Ureter (tissue), 1 donor: ENCODE measurements at regions not wholly inside any gene's neighbourhood (a gene's known extent, or its start where the extent isn't known, plus 50 kb on each side); places are given as distances from the start of the nearest gene placed in this dataset.
"Not testable (repeated sequence)": the region's sequence is repeated elsewhere in the genome, so short reads cannot be mapped to it uniquely, and the experiment has no call there.

Source experiments
- DNase-seq: peaks from one replicate; pipeline ENCODE4 v3.0.0-alpha.2; 2020; ENCODE audit warnings: low spot score
- donor health status: DM: yes; HTN: yes; CAD: no.

GRCh38 chr2:110335415-110336049 lies 123.2 kb upstream of the MTLN start:
- DNase-seq, result not testable (repeated sequence)

DNA sequence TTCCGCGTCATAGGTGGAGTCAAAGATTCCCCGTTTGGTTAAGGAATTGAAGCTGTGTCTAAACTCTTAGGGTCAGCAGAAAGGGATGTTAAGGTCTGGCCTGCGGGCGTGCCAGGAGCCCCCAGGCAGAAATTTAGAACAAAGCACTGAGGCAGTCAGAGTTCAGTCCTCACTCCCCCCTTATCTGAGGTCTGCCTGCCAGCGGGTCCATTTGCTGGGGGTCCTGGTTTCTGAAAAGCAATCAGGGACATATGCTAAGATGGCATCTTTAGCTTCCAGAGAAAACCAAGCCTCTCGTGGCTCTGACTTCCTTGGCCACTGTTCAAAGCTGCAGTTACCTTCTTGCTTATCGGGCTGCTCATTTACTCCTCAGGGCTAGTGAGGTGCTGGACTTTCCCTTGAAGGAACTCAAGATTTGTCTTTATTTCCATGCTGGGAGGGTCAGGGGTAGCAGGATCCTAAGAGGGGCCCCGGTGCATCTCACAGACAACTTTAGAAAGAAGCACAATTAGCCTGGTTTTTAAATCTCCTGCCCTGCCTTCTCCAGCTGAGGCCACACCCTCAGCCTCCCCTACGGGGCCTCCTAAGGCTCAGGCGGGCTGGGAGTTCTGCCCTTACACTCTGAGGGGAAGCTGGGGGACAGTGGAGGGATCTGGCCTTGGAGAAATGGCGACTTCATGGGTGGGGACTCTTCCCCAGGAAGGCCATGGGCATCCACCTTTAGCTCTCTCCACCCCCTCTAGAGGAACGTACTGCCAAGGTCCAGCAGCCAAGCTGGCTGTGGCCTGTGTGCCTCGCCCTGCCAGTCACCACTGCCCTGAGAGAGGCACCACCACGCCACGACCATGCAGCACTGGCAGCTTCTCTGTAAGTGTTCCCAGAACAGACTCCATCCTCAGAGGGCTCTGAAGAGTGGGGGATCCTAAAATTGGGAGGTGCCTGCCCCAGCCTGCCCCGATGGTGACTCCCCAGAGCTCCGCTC lies 121.1 kb upstream of the MTLN start:
- DNase-seq, result peak; percentile 30

GRCh38 chr2:110331625-110332024 lies 119.3 kb upstream of the MTLN start:
- peak; percentile 8 for DNase-seq

DNA sequence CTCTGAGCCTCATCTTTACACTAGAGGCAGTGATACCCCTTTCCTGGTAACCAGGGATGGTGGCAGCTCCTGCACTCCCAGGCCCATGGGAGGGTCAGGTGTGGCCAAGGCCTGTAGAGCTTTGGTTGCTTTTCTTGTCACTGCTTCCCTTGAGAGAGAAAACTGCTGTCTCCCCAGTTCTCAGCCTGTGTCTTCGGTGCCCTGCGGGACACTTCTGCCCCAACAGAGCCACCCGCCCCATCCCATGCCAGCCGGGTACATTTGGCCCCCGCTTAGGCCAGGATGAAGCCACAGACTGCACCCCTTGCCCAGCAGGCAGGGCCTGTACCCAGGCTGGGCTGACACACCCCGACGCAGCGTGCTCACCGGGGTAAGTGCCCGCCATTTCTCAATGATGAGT lies 117.4 kb upstream of the MTLN start:
- DNase-seq, result peak; percentile 14

DNA sequence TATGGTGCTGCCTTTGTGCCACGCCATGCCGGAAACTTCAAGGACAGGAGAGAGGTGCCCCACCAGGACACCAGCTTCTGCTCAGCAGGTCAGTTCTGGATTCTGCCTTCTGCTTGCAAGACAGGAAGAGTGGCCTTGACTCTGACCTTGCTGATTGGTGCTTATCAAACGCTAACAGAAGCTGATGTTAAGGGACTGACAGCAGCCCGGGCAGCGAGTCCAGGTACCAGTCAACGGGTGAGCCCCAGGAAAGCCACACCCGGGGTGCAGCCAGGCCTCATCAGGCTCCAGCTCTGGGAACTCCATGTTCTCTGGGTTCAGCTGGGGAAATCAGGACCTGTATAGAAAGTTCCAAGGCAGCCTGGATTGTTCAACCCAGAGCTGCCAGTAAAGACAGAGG lies 116.8 kb upstream of the MTLN start:
- DNase-seq, result peak; percentile 25

DNA sequence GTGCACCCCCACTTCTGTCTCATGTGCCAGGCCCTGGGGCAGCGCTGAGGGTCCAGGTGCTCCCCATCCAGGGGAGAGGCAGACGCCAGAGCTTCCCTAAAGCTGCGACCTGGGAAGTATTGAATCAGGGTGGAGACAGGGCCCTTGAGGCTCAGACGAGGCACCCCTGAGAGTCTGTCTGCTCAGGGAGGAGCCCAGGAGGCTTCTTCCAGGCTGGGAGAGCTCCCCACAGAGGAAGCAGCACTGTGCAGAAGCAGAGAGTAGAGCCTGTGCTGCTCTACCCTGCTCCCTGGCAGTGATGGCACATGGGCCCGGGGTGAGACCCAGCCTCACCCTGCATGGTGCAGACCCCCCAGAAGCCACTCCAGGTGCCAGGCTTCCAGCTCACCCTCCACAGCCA lies 116.3 kb upstream of the MTLN start:
- peak; percentile 35 for DNase-seq

DNA sequence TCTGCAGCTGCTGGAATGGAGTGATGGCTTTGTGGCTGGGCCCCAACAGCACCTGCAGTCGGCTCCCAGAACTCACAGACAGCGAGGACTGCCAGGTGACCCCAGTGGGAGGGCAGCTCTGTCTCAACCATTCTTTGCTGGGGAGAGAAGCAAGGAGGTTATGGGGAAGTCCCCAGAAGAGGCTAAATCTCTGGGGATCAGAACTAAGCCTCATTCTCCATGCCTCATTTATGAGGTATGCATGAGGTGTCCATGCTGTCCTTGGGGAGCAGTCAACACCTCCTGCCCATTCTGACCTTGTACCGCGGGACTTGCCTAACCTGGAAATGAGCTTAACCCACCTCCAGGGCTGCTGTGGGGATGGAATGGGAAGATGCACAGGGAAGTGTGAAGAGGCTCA lies 111.5 kb upstream of the MTLN start:
- not testable (repeated sequence) for DNase-seq

- DNase-seq, result not testable (repeated sequence)
These were observed 110.2 kb upstream of the MTLN start for GRCh38 chr2:110322535-110322934.

- not testable (repeated sequence) for DNase-seq
These were observed 108.7 kb upstream of the MTLN start for GRCh38 chr2:110320834-110321563.

DNA sequence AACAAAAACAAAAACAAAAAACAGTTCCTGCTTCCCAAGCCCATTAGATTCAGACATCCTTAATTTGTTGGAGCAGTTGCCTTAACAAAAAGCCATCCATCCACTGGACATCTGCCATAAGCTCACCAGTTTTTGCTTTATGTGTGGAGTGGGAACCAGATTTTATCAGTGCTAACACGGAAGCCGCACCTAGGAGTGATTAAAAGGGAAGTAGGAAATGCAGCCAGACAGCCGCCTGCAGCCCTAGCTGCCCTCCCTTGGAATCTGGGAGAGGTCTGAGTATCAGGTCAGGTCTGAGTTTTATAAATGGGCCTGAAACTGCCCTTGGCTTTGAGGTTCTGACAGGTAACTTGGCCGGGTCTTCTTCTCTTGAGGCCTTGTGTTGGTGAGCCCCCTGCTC lies 106.6 kb upstream of the MTLN start:
- DNase-seq, result not testable (repeated sequence)

GRCh38 chr2:110317377-110317776 lies 105.0 kb upstream of the MTLN start:
- not testable (repeated sequence) for DNase-seq

DNA sequence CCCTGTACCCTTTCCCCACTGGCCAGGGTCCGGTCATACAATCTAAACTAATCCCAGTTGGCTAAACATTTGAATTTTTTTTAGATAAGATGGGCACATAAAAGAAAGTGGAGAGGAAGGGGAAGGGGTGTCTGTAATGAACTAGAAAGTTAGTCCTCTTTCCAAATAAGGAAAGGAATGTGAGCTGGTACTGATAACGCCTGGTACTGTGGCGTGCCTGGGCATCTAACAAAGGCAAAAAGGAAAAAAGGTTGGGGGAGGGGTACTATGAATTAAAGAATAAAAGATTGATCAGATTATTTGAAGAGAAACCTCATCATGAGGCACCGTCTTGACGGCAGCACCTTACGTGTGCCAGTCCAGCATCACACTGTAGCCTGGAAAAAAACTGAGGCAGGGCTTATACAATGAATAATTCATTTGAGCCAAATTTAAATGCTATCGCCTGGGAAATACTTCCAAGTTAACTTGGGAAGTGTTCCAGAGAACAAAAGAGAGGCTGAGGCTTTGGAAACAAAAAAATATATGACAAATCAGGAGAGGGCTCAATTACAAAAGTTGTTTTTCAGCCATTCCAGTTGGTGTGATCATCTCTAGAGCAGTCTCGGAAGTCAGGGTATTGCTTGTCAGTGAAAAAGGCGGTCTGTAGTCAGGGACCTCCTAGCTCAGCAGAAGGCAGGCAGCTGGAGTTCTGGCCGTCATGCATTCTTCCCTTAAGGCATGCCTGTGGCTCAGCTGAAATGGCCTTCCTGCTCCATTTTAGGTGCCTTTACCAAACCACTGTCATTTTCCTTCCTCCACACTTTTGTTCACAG lies 103.9 kb upstream of the MTLN start:
- not testable (repeated sequence) for DNase-seq

- DNase-seq, result not testable (repeated sequence)
These were observed 102.9 kb upstream of the MTLN start for GRCh38 chr2:110315054-110315820.

DNA sequence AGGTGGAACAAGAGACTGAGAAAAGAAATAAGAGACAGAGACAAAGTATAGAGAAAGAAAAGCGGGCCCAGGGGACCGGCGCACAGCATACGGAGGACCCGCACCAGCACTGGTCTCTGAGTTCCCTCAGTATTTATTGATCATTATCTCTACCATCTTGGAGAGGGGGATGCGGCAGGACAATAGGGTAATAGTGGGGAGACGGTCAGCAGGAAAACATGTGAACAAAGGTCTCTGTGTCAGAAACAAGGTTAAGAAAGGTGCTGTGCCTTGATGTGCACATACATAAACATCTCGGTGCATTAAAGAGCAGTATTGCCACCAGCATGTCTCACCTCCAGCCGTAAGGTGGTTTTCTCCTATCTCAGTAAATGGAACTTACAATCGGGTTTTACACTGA lies 102.1 kb upstream of the MTLN start:
- not testable (repeated sequence) for DNase-seq

DNA sequence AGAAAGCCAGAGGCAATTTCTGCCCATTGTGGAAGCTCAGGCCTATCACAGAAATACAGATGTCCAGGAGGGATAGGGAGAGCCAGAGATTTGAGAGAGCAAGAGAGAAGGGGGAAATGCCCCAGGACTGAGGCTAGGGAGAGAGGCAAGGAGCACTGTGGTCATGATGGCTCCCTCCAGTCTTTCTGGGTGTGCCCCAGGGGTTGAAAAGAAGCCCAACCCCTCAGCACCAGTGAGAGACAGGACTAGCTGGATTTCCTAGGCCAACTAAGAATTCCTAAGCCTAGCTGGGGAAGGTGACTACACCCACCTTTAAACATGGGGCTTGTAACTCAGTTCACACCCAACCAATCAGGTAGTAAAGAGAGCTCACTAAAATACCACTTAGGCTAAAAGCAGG lies 100.7 kb upstream of the MTLN start:
- DNase-seq, result not testable (repeated sequence)

DNA sequence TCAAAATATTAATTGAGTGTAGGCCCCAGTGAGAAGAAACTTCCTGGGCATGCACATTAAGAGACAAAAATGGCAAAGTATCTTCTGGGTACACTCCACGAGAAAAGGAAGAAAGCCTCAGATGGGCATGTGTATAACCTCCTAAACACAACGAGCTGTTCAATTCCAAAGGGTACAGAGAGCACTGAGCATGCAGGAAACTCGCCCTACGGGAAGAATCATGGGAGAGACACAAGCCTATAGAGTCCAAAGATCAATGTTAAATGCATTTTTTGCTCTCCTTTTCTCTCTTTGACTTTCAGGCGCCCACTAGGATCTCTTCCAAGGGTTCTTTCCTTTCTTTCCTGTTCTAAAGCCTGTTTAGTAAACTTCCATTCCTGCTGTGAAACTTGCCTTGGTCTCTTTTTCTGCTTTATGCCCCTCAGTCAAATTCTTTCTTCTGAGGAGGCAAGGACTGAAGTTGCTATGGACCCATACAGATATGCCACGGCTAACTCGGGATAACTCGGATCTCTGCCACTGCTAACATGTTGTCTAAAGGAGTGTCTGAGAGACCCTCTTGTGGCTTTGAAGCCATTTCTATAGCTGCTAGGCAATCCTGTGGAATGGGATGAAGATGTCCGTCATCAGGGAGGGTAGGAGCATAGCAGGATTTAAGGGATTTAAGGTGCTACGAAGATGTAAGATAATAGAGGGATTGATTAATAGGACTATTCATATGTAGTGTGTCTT lies 99.5 kb upstream of the MTLN start:
- DNase-seq, result not testable (repeated sequence)

- not testable (repeated sequence) for DNase-seq
These were observed 98.7 kb upstream of the MTLN start for GRCh38 chr2:110310988-110311475.

DNA sequence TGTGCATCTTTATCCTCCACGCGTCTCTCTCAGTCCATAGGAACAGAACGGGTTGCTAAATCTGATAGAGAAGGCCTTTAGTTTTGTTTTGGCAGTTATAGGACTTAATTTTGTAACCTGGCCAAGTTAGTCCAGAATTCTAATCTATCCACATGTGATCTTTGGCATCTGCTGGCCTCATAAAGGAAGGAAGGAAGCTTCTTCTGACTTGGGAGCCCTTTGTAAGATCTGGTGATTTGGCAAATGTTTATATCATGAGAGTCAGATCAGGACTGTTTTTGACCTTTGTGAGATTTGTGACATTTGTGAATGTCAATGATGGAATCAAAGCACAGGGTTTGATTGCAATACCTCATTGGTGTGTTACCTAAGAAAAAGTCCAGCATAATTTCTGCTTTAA lies 96.4 kb upstream of the MTLN start:
- not testable (repeated sequence) for DNase-seq

GRCh38 chr2:110292807-110293206 lies 80.5 kb upstream of the MTLN start:
- not testable (repeated sequence) for DNase-seq
